ENCODE measurements at regions not wholly inside any gene's neighbourhood (a gene's known extent, or its start where the extent isn't known, plus 50 kb on each side); places are given as distances from the start of the nearest gene placed in this dataset.
"Not testable (repeated sequence)": the region's sequence is repeated elsewhere in the genome, so short reads cannot be mapped to it uniquely, and the experiment has no call there.

- H3K27me3 ChIP-seq, result no peaks in the 10 kb centered on the region
- intact Hi-C loops (cut with DNase I; ENCODE audit: low total_unique reads) (loop anchor here (5.0 kb wide), 1 partner anchor 1690 kb away; no protein-coding TSS in a partner anchor), in situ Hi-C loops (cut with MboI; ENCODE audit: low pct_ligation_motif_present in 1 of 4, low pct_unique_long_range_greater_than_20kb in 1 of 4, low sequenced_read_pairs in 3 of 4) (no loop called here)
- no peaks in the 10 kb centered on the region for H3K9me3 ChIP-seq
- no peak overlapping the region for H3K4me3 ChIP-seq
- no peak overlapping the region for H3K27ac ChIP-seq
- WGBS, 2 donors (ENCODE audit: low coverage in 1 of 2), result 48 to 70% methylated on average over 2 to 5 of the region's 5 CpGs
- H3K4me1 ChIP-seq, result no peaks in the 10 kb centered on the region
- no peak for DNase-seq
- H3K36me3 ChIP-seq, result no peaks in the 10 kb centered on the region
- no peak for TF ChIP-seq EP300 (IDR thresholded peaks at IDR 0.05; ENCODE audit: low read depth)
These were observed 461.3 kb downstream of the RPS6KC1 start for GRCh38 chr1:213512316-213512715.

- in situ Hi-C loops (cut with MboI; ENCODE audit: low pct_ligation_motif_present in 1 of 4, low pct_unique_long_range_greater_than_20kb in 1 of 4, low sequenced_read_pairs in 3 of 4), result no loop called here
- Histone ChIP-seq H3K4me1 (no peaks in the 10 kb centered on the region), H3K36me3 (no peaks in the 10 kb centered on the region), H3K4me3 (no peak overlapping the region), H3K9me3 (no peaks in the 10 kb centered on the region), H3K27ac (no peak overlapping the region), H3K27me3 (no peaks in the 10 kb centered on the region)
- TF ChIP-seq POLR2AphosphoS5 (IDR thresholded peaks at IDR 0.05) (no peak), CTCF (IDR thresholded peaks at IDR 0.05) (no peak)
- 60 to 79% methylated on average over 2 of the region's 2 CpGs for WGBS, 2 donors (ENCODE audit: low coverage in 1 of 2)
- intact Hi-C loops (cut with DNase I; ENCODE audit: low total_unique reads), result loop anchor here (5.0 kb wide), 1 partner anchor 1689 kb away; no protein-coding TSS in a partner anchor
- DNase-seq, result no peak
These were observed 462.0 kb downstream of the RPS6KC1 start for GRCh38 chr1:213513006-213513405.

DNA sequence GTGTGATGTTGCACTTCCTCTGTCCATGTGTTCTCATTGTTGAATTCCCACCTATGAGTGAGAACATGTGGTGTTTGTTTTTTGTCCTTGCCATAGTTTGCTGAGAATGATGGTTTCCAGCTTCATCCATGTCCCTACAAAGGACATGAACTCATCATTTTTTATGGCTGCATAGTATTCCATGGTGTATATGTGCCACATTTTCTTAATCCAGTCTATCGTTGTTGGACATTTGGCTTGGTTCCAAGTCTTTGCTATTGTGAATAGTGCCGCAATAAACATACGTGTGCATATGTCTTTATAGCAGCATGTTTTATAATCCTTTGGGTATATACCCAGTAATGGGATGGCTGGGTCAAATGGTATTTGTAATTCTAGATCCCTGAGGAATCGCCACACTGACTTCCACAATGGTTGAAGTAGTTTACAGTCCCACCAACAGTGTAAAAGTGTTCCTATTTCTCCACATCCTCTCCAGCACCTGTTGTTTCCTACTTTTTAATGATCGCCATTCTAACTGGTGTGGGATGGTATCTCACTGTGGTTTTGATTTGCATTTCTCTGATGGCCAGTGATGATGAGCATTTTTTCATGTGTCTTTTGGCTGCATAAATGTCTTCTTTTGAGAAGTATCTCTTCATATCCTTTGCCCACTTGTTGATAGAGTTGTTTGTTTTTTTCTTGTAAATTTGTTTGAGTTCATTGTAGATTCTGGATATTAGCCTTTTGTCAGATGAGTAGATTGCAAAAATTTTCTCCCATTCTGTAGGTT, 463.6 kb downstream of the RPS6KC1 start:
- H3K27ac ChIP-seq; in situ Hi-C loops (cut with MboI; ENCODE audit: low pct_ligation_motif_present in 1 of 4, low pct_unique_long_range_greater_than_20kb in 1 of 4, low sequenced_read_pairs in 3 of 4); H3K4me3 ChIP-seq; H3K27me3 ChIP-seq; H3K36me3 ChIP-seq; H3K9me3 ChIP-seq; H3K4me1 ChIP-seq; DNase-seq: not testable (repeated sequence)
- intact Hi-C loops (cut with DNase I; ENCODE audit: low total_unique reads), result loop anchor here (5.0 kb wide), 1 partner anchor 1688 kb away; no protein-coding TSS in a partner anchor
- WGBS, 2 donors (ENCODE audit: low coverage in 1 of 2), result 70 to 83% methylated on average over 2 to 4 of the region's 5 CpGs

GRCh38 chr1:213519098-213519497, 468.1 kb downstream of the RPS6KC1 start:
- no peak overlapping the region for H3K27ac ChIP-seq
- in situ Hi-C loops (cut with MboI; ENCODE audit: low pct_ligation_motif_present in 1 of 4, low pct_unique_long_range_greater_than_20kb in 1 of 4, low sequenced_read_pairs in 3 of 4) (no loop called here), intact Hi-C loops (cut with DNase I; ENCODE audit: low total_unique reads) (no loop called here)
- H3K9me3 ChIP-seq, result peaks cover 0 to 8% of the 10 kb centered on the region in 2 donors
- no peaks in the 10 kb centered on the region for H3K4me1 ChIP-seq
- WGBS, 2 donors (ENCODE audit: low coverage in 1 of 2), result 20 to 21% methylated on average over 4 of the region's 4 CpGs
- DNase-seq, result no peak
- no peaks in the 10 kb centered on the region for H3K27me3 ChIP-seq
- no peaks in the 10 kb centered on the region for H3K36me3 ChIP-seq
- TF ChIP-seq CTCF (IDR thresholded peaks at IDR 0.05), result no peak
- no peak for TF ChIP-seq EP300 (IDR thresholded peaks at IDR 0.05; ENCODE audit: low read depth)
- no peak for TF ChIP-seq POLR2A (IDR thresholded peaks at IDR 0.05)
- TF ChIP-seq POLR2AphosphoS5 (IDR thresholded peaks at IDR 0.05), result no peak
- no peak overlapping the region for H3K4me3 ChIP-seq

DNA sequence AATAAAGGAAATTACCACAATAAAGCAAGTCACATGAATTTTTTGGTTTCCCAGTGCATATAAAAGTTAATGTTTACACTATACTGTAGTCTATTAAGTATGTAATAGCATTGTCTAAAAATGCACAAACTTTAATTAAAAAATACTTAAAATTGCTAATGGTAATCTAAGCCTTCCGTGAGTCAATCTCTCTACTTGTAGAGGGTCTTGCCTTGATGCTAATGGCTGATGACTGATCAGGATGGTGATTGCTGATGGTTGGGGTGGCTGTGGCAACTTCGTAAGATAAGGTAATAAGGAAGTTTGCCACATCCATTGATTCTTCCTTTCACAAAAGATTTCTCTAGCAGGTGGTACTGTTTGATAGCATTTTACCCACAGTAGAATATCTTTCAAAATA, 466.6 kb upstream of the PROX1 start:
- DNase-seq, result no peak
- TF ChIP-seq POLR2A (IDR thresholded peaks at IDR 0.05) (no peak), EP300 (IDR thresholded peaks at IDR 0.05; ENCODE audit: low read depth) (no peak), CTCF (IDR thresholded peaks at IDR 0.05) (no peak), POLR2AphosphoS5 (IDR thresholded peaks at IDR 0.05) (no peak)
- H3K4me1 ChIP-seq, result no peaks in the 10 kb centered on the region
- H3K4me3 ChIP-seq, result no peak overlapping the region
- peaks cover 0 to 8% of the 10 kb centered on the region in 2 donors for H3K9me3 ChIP-seq
- no peaks in the 10 kb centered on the region for H3K36me3 ChIP-seq
- in situ Hi-C loops (cut with MboI; ENCODE audit: low pct_ligation_motif_present in 1 of 4, low pct_unique_long_range_greater_than_20kb in 1 of 4, low sequenced_read_pairs in 3 of 4), result no loop called here
- no peak overlapping the region for H3K27ac ChIP-seq
- no peaks in the 10 kb centered on the region for H3K27me3 ChIP-seq
- 55 to 66% methylated on average over 2 of the region's 2 CpGs for WGBS, 2 donors (ENCODE audit: low coverage in 1 of 2)
- intact Hi-C loops (cut with DNase I; ENCODE audit: low total_unique reads), result no loop called here
